ENCODE measurements at regions not wholly inside any gene's neighbourhood (a gene's known extent, or its start where the extent isn't known, plus 50 kb on each side); places are given as distances from the start of the nearest gene placed in this dataset.

DNA sequence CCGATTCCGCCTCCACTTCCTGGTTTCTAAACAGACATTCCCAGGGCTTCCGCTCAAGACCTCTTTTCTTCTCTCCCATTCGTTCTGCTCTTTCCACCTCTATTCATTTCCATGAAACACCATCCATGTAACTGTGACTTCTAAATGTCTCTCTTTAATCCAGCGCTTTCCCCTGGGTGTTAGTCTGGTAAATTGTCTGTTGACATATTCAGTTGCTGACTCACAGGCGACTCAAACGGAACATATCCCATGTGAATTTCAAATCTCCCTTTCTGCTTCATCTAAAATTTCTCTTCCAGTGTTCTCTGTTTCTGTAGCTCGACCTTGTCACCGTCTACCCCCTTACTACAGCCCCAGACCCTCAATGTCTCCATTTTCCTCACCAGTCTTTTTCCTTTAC lies 119.1 kb downstream of the PFKFB3 start:
- TF ChIP-seq, protein P1, sequence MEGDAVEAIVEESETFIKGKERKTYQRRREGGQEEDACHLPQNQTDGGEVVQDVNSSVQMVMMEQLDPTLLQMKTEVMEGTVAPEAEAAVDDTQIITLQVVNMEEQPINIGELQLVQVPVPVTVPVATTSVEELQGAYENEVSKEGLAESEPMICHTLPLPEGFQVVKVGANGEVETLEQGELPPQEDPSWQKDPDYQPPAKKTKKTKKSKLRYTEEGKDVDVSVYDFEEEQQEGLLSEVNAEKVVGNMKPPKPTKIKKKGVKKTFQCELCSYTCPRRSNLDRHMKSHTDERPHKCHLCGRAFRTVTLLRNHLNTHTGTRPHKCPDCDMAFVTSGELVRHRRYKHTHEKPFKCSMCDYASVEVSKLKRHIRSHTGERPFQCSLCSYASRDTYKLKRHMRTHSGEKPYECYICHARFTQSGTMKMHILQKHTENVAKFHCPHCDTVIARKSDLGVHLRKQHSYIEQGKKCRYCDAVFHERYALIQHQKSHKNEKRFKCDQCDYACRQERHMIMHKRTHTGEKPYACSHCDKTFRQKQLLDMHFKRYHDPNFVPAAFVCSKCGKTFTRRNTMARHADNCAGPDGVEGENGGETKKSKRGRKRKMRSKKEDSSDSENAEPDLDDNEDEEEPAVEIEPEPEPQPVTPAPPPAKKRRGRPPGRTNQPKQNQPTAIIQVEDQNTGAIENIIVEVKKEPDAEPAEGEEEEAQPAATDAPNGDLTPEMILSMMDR (IDR thresholded peaks at IDR 0.05) = no peak
- H3K4me1 Mint-ChIP-seq (ENCODE audit: low read depth) = no peaks in the 10 kb centered on the region
- no peaks in the 10 kb centered on the region for H3K36me3 Mint-ChIP-seq (ENCODE audit: low read depth)
- H3K27ac Mint-ChIP-seq = no peak overlapping the region
- no peaks in the 10 kb centered on the region for H3K9me3 Mint-ChIP-seq
- no peaks in the 10 kb centered on the region; the same call in 1 of the 2 replicates for H3K27me3 Mint-ChIP-seq (ENCODE audit: insufficient read depth)
- H3K4me3 Mint-ChIP-seq = no peak overlapping the region
- DNase-seq = peak; percentile 25

DNA sequence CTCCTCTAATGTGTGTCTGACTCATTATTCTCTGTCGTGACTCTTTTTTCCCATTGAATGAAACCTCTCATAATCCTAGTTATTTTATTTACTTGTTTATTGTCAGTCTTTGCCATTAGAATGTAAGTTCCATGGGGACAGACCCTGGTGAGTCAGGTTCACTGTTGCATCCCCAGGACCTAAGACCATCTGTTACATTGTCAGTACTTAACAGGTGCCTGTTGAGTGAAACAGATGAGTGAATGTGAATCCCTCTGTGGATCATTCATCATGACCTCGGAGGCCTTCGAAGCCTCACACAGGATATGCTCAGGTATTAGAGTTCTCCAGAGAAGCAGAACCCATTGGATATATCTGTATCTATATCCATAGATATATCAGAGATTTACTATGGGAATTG lies 120.1 kb downstream of the PFKFB3 start:
- Mint-ChIP-seq H3K4me3 (no peak overlapping the region), H3K36me3 (ENCODE audit: low read depth) (no peaks in the 10 kb centered on the region), H3K27ac (no peak overlapping the region), H3K4me1 (ENCODE audit: low read depth) (no peaks in the 10 kb centered on the region), H3K9me3 (no peaks in the 10 kb centered on the region), H3K27me3 (ENCODE audit: insufficient read depth) (no peaks in the 10 kb centered on the region; the same call in 1 of the 2 replicates)
- TF ChIP-seq, protein P1 (IDR thresholded peaks at IDR 0.05) = no peak
- DNase-seq = no peak

DNA sequence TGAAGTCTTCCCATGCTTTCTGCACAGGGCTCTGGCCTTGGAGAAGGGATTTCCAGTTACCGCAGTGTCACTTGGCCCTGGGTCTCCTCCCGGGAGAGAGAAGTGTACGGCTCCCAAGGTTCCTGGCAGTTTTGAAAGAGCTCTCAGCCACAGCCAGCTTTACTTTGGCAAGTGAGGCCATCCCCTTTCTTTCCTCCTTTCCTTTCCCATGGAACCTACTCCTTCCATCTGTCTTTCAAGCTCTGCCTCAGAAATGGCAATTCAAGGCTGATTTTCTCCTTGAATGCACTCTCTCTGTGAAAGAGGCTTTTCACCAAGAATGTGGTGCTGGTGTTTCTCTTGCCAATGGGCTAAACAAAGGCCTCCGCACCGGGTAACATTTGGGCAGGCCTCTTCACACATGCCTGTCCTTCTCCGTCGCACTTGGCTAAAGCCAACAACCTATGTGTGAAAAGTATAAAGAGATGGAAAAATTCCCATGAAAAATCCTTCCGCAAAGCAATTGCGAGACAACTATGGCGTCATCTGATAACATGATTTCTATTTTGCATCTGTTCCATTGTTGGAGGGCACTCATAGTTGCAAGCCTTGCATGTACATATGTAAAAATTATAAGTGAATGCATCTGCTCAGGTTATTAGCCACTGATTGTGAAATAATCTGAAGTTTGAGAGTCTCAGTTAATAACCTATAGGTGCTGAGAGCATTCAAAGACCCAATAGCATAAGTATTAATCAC lies 125.4 kb downstream of the PFKFB3 start:
- Mint-ChIP-seq H3K27ac (no peak overlapping the region), H3K4me1 (ENCODE audit: low read depth) (no peaks in the 10 kb centered on the region), H3K9me3 (0 out of 2 replicates have a peak, but pooled peaks cover 4% of the 10 kb centered on the region), H3K4me3 (peak overlapping the region; percentile 56; the same call in 1 of the 2 replicates), H3K36me3 (ENCODE audit: low read depth) (0 out of 2 replicates have a peak, but pooled peaks cover 5% of the 10 kb centered on the region), H3K27me3 (ENCODE audit: insufficient read depth) (peaks cover 19% of the 10 kb centered on the region)
- DNase-seq = no peak
- TF ChIP-seq, protein P1 (IDR thresholded peaks at IDR 0.05) = no peak

DNA sequence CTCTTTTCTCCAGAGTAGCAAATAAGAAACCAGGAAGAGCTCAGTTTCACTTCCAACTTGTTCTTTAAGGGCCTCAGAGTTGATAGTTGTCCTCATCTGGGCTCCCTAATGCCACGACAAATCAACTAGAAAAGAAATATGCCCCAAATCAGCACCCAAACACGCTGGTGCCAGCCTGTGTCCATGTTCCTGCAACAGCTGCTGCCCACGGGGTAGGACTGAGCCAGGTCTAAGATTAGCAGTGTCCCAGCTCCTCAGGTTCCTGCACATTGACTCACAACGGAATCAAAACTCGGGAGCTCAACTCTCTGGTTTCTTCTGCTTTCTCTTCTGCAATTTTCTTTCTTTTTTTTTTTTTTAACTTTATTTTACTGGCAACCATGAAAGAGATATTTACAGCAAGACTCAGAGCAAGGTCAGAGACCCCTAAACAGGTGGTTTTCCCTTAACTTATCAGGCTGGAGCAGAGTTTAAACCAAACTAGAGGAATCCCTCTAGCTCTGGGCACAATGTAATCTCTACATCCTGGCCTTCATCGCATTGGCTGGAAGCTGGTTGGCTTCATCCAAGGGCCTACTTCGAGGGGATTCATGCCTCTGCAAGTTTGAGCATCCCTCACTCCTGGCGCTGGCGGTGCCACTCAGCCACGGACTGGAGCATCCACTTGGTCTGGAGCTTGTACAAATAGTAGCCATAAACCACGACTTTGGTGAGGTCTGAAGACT lies 126.1 kb downstream of the PFKFB3 start:
- peaks cover 19% of the 10 kb centered on the region for H3K27me3 Mint-ChIP-seq (ENCODE audit: insufficient read depth)
- H3K36me3 Mint-ChIP-seq (ENCODE audit: low read depth) = 0 out of 2 replicates have a peak, but pooled peaks cover 5% of the 10 kb centered on the region
- no peak overlapping the region for H3K27ac Mint-ChIP-seq
- H3K9me3 Mint-ChIP-seq = peaks cover 10% of the 10 kb centered on the region
- H3K4me1 Mint-ChIP-seq (ENCODE audit: low read depth) = no peaks in the 10 kb centered on the region
- no peak for DNase-seq
- TF ChIP-seq, protein P1 (IDR thresholded peaks at IDR 0.05) = no peak
- peak overlapping the region; percentile 56; the same call in 1 of the 2 replicates for H3K4me3 Mint-ChIP-seq

DNA sequence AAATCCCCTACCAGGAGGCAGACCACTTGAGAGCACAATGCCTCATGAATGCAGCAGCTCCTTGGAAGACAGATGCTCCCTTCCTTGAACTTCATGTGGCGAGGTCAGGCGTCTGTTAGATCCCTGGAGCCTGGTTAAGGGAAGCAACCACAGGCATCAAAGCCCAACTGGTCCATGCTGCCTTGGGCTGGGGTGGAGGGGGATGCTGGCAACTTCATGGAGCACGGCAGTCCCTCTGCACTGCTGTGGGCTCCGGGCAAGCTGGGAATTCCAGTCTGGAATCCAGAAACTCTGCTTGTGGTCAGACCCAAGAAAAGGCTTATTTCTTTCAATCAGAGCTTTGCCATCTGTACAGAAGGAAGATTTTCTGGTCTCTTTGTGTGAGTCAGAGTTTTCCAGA lies 130.4 kb downstream of the PFKFB3 start:
- TF ChIP-seq, protein P1 (IDR thresholded peaks at IDR 0.05) = no peak
- DNase-seq = no peak

More for the DNA sequence above, 130.4 kb downstream of the PFKFB3 start:
- H3K4me1 Mint-ChIP-seq (ENCODE audit: low read depth) = no peaks in the 10 kb centered on the region
- H3K4me3 Mint-ChIP-seq = no peak overlapping the region
- 0 out of 2 replicates have a peak, but pooled peaks cover 5% of the 10 kb centered on the region for H3K36me3 Mint-ChIP-seq (ENCODE audit: low read depth)
- peaks cover 10% of the 10 kb centered on the region for H3K9me3 Mint-ChIP-seq
- no peak overlapping the region for H3K27ac Mint-ChIP-seq
- peaks cover 17% of the 10 kb centered on the region for H3K27me3 Mint-ChIP-seq (ENCODE audit: insufficient read depth)
